Hepatocyte (in vitro differentiated cells): ENCODE measurements at regions not wholly inside any gene's neighbourhood (a gene's known extent, or its start where the extent isn't known, plus 50 kb on each side); places are given as distances from the start of the nearest gene placed in this dataset.

Experiments used
- DNase-seq: peaks from one replicate; pipeline ENCODE4 v3.0.0-alpha.2; 2016; ENCODE audit warnings: low spot score
- H2AFZ ChIP-seq: fragments of 200-600 bp; sonication (generic); 2 replicates; pipeline ENCODE4 v1.6.0; 2016; ENCODE audit warnings: antibody characterized with exemption, mild to moderate bottlenecking
- H3K27ac ChIP-seq: fragments of 200-600 bp; sonication (generic); 2 replicates; pipeline ENCODE4 v1.5.1; 2016; ENCODE audit warnings: mild to moderate bottlenecking
- H3K27me3 ChIP-seq: fragments of 200-600 bp; sonication (generic); 2 replicates; pipeline ENCODE4 v1.6.1; 2016
- H3K36me3 ChIP-seq: fragments of 200-600 bp; sonication (generic); replicated peaks from 2 replicates; pipeline ENCODE4 v1.5.1; 2016; ENCODE audit warnings: low read depth; ENCODE audit not compliant: insufficient read depth
- H3K4me1 ChIP-seq: fragments of 200-600 bp; sonication (generic); 2 replicates; pipeline ENCODE4 v1.5.1; 2016; ENCODE audit warnings: mild to moderate bottlenecking, moderate library complexity; ENCODE audit not compliant: insufficient read depth
- H3K4me2 ChIP-seq: fragments of 200-600 bp; sonication (generic); 2 replicates; pipeline ENCODE4 v1.6.0; 2016
- H3K4me3 ChIP-seq: fragments of 200-600 bp; sonication (generic); 2 replicates; pipeline ENCODE4 v1.5.1; 2016; ENCODE audit warnings: mild to moderate bottlenecking
- H3K79me2 ChIP-seq: fragments of 200-600 bp; sonication (generic); 2 replicates; pipeline ENCODE4 v1.6.0; 2017; ENCODE audit warnings: mild to moderate bottlenecking
- H3K9me2 ChIP-seq: fragments of 200-600 bp; sonication (generic); replicated peaks from 2 replicates; pipeline ENCODE4 v1.6.0; 2017; ENCODE audit warnings: mild to moderate bottlenecking; ENCODE audit not compliant: insufficient read depth
- H3K9me3 ChIP-seq: fragments of 200-600 bp; sonication (generic); 2 replicates; pipeline ENCODE4 v1.5.1; 2016; ENCODE audit warnings: low read depth, mild to moderate bottlenecking
- H4K20me1 ChIP-seq: fragments of 200-600 bp; sonication (generic); 2 replicates; pipeline ENCODE4 v1.6.0; 2016; ENCODE audit warnings: mild to moderate bottlenecking; ENCODE audit not compliant: insufficient read depth, poor library complexity, severe bottlenecking
- CTCF ChIP-seq: fragments of 200-600 bp; sonication (generic); IDR thresholded peaks from 2 replicates; pipeline ENCODE4 v1.5.1; 2016; ENCODE audit warnings: antibody characterized with exemption, mild to moderate bottlenecking; ENCODE audit not compliant: poor library complexity
- EZH2 ChIP-seq: fragments of 200-600 bp; sonication (generic); IDR thresholded peaks from 2 replicates; pipeline ENCODE4 v1.6.1; 2016; ENCODE audit warnings: antibody characterized with exemption, mild to moderate bottlenecking, borderline replicate concordance
- EZH2phosphoT487 ChIP-seq: fragments of 200-600 bp; sonication (generic); IDR thresholded peaks from one replicate; pipeline ENCODE4 v1.6.1; 2018; ENCODE audit warnings: antibody characterized with exemption, mild to moderate bottlenecking, low read depth, moderate library complexity; ENCODE audit not compliant: unreplicated experiment, severe bottlenecking
- WGBS: methylation state at CpG from one replicate; pipeline ENCODE4 v1.1.6; 2016; ENCODE audit warnings: low lambda C conversion rate; ENCODE audit errors: missing lambda C conversion rate; 5-methylcytosine and 5-hydroxymethylcytosine counted together

- WGBS, result 92% methylated on average over 2 of the region's 2 CpGs
These were observed 287.4 kb upstream of the RUNX1 start for GRCh38 chr21:35336534-35336933.

GRCh38 chr21:35335951-35336446 lies 286.9 kb upstream of the RUNX1 start:
- Histone ChIP-seq H3K4me1 (no peaks in the 10 kb centered on the region), H3K4me2 (no peak overlapping the region), H3K27ac (no peak overlapping the region), H3K79me2 (no peaks in the 10 kb centered on the region), H2AFZ (no peak overlapping the region), H4K20me1 (no peaks in the 10 kb centered on the region), H3K9me2 (no peaks in the 10 kb centered on the region), H3K4me3 (no peak overlapping the region), H3K27me3 (no peaks in the 10 kb centered on the region), H3K9me3 (no peaks in the 10 kb centered on the region), H3K36me3 (no peaks in the 10 kb centered on the region)
- no peak for DNase-seq
- 91% methylated on average over 3 of the region's 3 CpGs for WGBS
- no peak for TF ChIP-seq CTCF

More at GRCh38 chr21:35336534-35336933, 287.4 kb upstream of the RUNX1 start:
- Histone ChIP-seq H3K4me3 (no peak overlapping the region), H3K27me3 (no peaks in the 10 kb centered on the region), H3K4me1 (no peaks in the 10 kb centered on the region), H3K36me3 (no peaks in the 10 kb centered on the region), H3K27ac (no peak overlapping the region), H3K4me2 (no peak overlapping the region), H3K79me2 (no peaks in the 10 kb centered on the region), H4K20me1 (no peaks in the 10 kb centered on the region), H3K9me3 (no peaks in the 10 kb centered on the region), H3K9me2 (no peaks in the 10 kb centered on the region), H2AFZ (no peak overlapping the region)
- DNase-seq, result no peak
- TF ChIP-seq EZH2, result no peak
- TF ChIP-seq CTCF, result no peak
- no peak for TF ChIP-seq EZH2phosphoT487

- no peaks in the 10 kb centered on the region for H3K36me3 ChIP-seq
- no peak for DNase-seq
- WGBS, result 91% methylated on average over 9 of the region's 9 CpGs
These were observed 284.9 kb upstream of the RUNX1 start for GRCh38 chr21:35333831-35334618.

More at GRCh38 chr21:35333831-35334618, 284.9 kb upstream of the RUNX1 start:
- TF ChIP-seq CTCF, result no peak
- TF ChIP-seq EZH2, result no peak
- no peak for TF ChIP-seq EZH2phosphoT487
- Histone ChIP-seq H2AFZ (no peak overlapping the region), H3K79me2 (no peaks in the 10 kb centered on the region), H3K4me2 (no peak overlapping the region), H3K27ac (no peak overlapping the region), H3K9me3 (no peaks in the 10 kb centered on the region), H3K9me2 (no peaks in the 10 kb centered on the region), H3K27me3 (no peaks in the 10 kb centered on the region), H3K4me1 (peaks cover 10% of the 10 kb centered on the region), H4K20me1 (no peaks in the 10 kb centered on the region), H3K4me3 (no peak overlapping the region)
